SK-N-SH treated with all-trans-retinoic acid at 6 μM for 48 hours (cell line): ENCODE measurements at regions not wholly inside any gene's neighbourhood (a gene's known extent, or its start where the extent isn't known, plus 50 kb on each side); places are given as distances from the start of the nearest gene placed in this dataset.
A peak's percentile ranks its signal among the peaks of the same experiment; 100 is the strongest.

Experiments
- ATAC-seq: fragments of 200-7000 bp; cut with Tn5 transposase; 3 replicates; pipeline ENCODE4 v1.9.1; 2020; ENCODE audit warnings: mild to moderate bottlenecking, moderate library complexity
- BACH2 ChIP-seq: fragments of 250-450 bp; sonication (Bioruptor Pico); IDR thresholded peaks from 2 replicates; pipeline ENCODE4 v1.9.0; 2021; ENCODE audit warnings: mild to moderate bottlenecking, borderline replicate concordance
- GLIS3 ChIP-seq: fragments of 250-450 bp; sonication (Bioruptor Pico); IDR thresholded peaks from 2 replicates; pipeline ENCODE4 v1.5.0; 2020; ENCODE audit warnings: mild to moderate bottlenecking, moderate library complexity
- OSR1 ChIP-seq: fragments of 250-450 bp; sonication (Bioruptor Pico); IDR thresholded peaks from 2 replicates; pipeline ENCODE4 v1.8.0; 2022; ENCODE audit warnings: moderate library complexity, mild to moderate bottlenecking, inconsistent platforms
- PPARA ChIP-seq: fragments of 250-450 bp; sonication (Bioruptor Pico); IDR thresholded peaks from 2 replicates; pipeline ENCODE4 v1.5.0; 2020; ENCODE audit warnings: mild to moderate bottlenecking, borderline replicate concordance
- RARB ChIP-seq: fragments of 250-450 bp; sonication (Bioruptor Pico); IDR thresholded peaks from 2 replicates; pipeline ENCODE4 v1.8.0; 2021; ENCODE audit warnings: mild to moderate bottlenecking, moderate library complexity
- TCF4 ChIP-seq: fragments of 250-450 bp; sonication (Bioruptor Pico); IDR thresholded peaks from 2 replicates; pipeline ENCODE4 v1.8.0; 2021; ENCODE audit warnings: mild to moderate bottlenecking, moderate library complexity, borderline replicate concordance
- TOX ChIP-seq: fragments of 250-450 bp; sonication (Bioruptor Pico); IDR thresholded peaks from 2 replicates; pipeline ENCODE4 v1.8.0; 2021; ENCODE audit warnings: mild to moderate bottlenecking, moderate library complexity, borderline replicate concordance
- ZC3H10 ChIP-seq: fragments of 250-450 bp; sonication (Bioruptor Pico); IDR thresholded peaks from 2 replicates; pipeline ENCODE4 v1.5.1; 2021; ENCODE audit warnings: mild to moderate bottlenecking, moderate library complexity
- ZFP3 ChIP-seq: fragments of 250-450 bp; sonication (Bioruptor Pico); IDR thresholded peaks from 2 replicates; pipeline ENCODE4 v1.5.0; 2020; ENCODE audit warnings: mild to moderate bottlenecking, moderate library complexity
- ZFP30 ChIP-seq: fragments of 450-650 bp; formaldehyde crosslinking; IDR thresholded peaks from 2 replicates; pipeline ENCODE4 v1.5.0; 2022; ENCODE audit warnings: mild to moderate bottlenecking, moderate library complexity
- ZNF70 ChIP-seq: fragments of 450-650 bp; formaldehyde crosslinking; IDR thresholded peaks from 2 replicates; pipeline ENCODE4 v1.5.0; 2020; ENCODE audit warnings: mild to moderate bottlenecking, moderate library complexity
- ZNF8 ChIP-seq: fragments of 450-650 bp; formaldehyde crosslinking; IDR thresholded peaks from 2 replicates; pipeline ENCODE4 v1.5.0; 2020; ENCODE audit warnings: mild to moderate bottlenecking, moderate library complexity
- TF ChIP-seq, protein P1 (sequence below): fragments of 250-450 bp; sonication (Bioruptor Pico); IDR thresholded peaks from 2 replicates; pipeline ENCODE4 v1.5.1; 2021; ENCODE audit warnings: mild to moderate bottlenecking, moderate library complexity
- TF ChIP-seq, protein P2 (sequence below): fragments of 250-450 bp; sonication (Bioruptor Pico); IDR thresholded peaks from 2 replicates; pipeline ENCODE4 v1.5.0; 2020; ENCODE audit warnings: mild to moderate bottlenecking, moderate library complexity
- TF ChIP-seq, protein P3 (sequence below): fragments of 250-450 bp; sonication (Bioruptor Pico); IDR thresholded peaks from 2 replicates; pipeline ENCODE4 v1.5.1; 2020; ENCODE audit warnings: low read depth, mild to moderate bottlenecking, moderate library complexity

DNA sequence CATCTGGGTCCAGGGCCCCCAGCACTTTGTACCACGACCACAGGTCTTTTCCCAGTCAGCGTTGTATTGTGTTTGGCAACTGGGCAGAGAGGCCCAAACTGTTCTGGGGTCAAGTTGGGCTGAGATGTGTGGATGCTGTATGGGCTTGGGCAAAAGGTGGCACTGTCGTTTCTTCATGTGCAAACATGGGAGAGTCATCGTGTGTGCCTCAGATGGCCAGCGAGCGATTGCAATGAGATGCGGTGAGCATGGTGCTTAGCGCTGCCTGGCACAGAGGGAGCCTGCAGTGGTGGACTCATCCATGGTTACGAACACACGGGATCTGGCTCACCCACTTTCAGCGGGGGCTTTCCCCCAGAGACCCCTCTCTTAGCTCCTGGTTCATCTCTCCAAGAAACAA is 120.4 kb upstream of the SORCS3 start:
- ATAC-seq: no peak
- TF ChIP-seq, protein P1, sequence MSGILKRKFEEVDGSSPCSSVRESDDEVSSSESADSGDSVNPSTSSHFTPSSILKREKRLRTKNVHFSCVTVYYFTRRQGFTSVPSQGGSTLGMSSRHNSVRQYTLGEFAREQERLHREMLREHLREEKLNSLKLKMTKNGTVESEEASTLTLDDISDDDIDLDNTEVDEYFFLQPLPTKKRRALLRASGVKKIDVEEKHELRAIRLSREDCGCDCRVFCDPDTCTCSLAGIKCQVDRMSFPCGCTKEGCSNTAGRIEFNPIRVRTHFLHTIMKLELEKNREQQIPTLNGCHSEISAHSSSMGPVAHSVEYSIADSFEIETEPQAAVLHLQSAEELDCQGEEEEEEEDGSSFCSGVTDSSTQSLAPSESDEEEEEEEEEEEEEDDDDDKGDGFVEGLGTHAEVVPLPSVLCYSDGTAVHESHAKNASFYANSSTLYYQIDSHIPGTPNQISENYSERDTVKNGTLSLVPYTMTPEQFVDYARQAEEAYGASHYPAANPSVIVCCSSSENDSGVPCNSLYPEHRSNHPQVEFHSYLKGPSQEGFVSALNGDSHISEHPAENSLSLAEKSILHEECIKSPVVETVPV (CRISPR knock-in tag): no peak
- TF ChIP-seq TOX: no peak
- TF ChIP-seq ZC3H10: no peak
- no peak for TF ChIP-seq TCF4 (CRISPR knock-in tag)
- no peak for TF ChIP-seq ZNF8 (CRISPR knock-in tag)

DNA sequence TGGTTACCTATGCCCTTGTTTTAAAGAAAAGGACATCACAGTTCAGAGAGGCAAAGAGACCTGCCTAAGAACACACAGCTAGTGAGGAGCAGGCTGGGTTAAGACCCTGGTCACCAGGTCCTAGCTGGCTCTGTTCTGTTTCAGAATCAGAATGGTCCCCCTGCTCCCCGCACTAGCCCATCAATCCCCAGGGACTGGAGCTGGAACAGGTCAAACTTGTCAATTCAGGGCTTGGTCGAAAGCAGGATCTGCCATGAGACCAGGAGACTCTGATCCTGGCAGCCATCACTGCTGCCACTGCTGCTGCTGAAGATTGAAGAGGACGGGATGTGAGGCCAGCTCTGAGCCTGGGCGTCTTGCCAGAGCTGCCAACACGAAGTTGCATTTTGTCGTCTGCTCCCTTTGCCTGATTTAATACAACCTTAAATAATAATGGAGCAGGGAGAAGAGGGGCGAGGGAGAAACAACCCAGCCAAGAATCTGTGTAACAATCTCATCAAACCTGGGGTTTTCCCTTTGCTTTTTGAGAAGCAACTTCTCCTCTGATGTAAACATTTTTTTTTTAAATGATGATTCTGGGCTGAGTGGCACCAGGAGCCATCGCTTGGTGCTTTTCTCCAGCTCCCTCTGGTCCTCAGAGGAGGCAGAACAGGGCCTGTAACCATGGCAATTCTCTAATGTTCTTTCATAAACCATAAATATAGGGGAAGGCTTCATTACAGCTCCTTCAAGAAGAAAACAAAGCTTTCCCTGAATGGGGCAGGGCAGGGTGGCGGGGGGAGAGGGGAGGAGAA is 119.0 kb upstream of the SORCS3 start:
- TF ChIP-seq BACH2 (CRISPR knock-in tag): no peak
- TF ChIP-seq, protein P1 (CRISPR knock-in tag): no peak
- TF ChIP-seq, protein P2, sequence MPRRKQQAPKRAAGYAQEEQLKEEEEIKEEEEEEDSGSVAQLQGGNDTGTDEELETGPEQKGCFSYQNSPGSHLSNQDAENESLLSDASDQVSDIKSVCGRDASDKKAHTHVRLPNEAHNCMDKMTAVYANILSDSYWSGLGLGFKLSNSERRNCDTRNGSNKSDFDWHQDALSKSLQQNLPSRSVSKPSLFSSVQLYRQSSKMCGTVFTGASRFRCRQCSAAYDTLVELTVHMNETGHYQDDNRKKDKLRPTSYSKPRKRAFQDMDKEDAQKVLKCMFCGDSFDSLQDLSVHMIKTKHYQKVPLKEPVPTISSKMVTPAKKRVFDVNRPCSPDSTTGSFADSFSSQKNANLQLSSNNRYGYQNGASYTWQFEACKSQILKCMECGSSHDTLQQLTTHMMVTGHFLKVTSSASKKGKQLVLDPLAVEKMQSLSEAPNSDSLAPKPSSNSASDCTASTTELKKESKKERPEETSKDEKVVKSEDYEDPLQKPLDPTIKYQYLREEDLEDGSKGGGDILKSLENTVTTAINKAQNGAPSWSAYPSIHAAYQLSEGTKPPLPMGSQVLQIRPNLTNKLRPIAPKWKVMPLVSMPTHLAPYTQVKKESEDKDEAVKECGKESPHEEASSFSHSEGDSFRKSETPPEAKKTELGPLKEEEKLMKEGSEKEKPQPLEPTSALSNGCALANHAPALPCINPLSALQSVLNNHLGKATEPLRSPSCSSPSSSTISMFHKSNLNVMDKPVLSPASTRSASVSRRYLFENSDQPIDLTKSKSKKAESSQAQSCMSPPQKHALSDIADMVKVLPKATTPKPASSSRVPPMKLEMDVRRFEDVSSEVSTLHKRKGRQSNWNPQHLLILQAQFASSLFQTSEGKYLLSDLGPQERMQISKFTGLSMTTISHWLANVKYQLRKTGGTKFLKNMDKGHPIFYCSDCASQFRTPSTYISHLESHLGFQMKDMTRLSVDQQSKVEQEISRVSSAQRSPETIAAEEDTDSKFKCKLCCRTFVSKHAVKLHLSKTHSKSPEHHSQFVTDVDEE (CRISPR knock-in tag): 0 out of 2 replicates have a peak, but pooled peaks have one; percentile 51
- TF ChIP-seq, all 23 proteins: peak for 1
- ATAC-seq: peak; percentile 22; the same call in 1 of the 3 replicates

- no peak for ATAC-seq
- no peak for TF ChIP-seq ZFP30 (CRISPR knock-in tag)
- TF ChIP-seq, protein P3, sequence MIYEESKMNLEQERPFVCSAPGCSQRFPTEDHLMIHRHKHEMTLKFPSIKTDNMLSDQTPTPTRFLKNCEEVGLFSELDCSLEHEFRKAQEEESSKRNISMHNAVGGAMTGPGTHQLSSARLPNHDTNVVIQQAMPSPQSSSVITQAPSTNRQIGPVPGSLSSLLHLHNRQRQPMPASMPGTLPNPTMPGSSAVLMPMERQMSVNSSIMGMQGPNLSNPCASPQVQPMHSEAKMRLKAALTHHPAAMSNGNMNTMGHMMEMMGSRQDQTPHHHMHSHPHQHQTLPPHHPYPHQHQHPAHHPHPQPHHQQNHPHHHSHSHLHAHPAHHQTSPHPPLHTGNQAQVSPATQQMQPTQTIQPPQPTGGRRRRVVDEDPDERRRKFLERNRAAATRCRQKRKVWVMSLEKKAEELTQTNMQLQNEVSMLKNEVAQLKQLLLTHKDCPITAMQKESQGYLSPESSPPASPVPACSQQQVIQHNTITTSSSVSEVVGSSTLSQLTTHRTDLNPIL: no peak
- TF ChIP-seq, protein P1 (CRISPR knock-in tag): no peak
These were observed 114.9 kb upstream of the SORCS3 start for GRCh38 chr10:104526188-104526587.

GRCh38 chr10:104527013-104527412 is 114.1 kb upstream of the SORCS3 start:
- TF ChIP-seq ZFP30 (CRISPR knock-in tag) (no peak), ZFP3 (no peak), BACH2 (CRISPR knock-in tag) (no peak), OSR1 (CRISPR knock-in tag) (no peak), ZNF70 (CRISPR knock-in tag) (no peak), PPARA (CRISPR knock-in tag) (no peak), RARB (no peak), GLIS3 (CRISPR knock-in tag) (no peak)
- TF ChIP-seq, protein P2 (CRISPR knock-in tag): no peak
- TF ChIP-seq, protein P3: no peak
- no peak for ATAC-seq
